NCI-H526 treated with DMSO at 0.1 percent for 48 hours (cell line): ENCODE measurements at regions not wholly inside any gene's neighbourhood (a gene's known extent, or its start where the extent isn't known, plus 50 kb on each side); places are given as distances from the start of the nearest gene placed in this dataset.

Experiments used
- DNase-seq: peaks from one replicate; lab custom pipeline; 2025; lab: John Stamatoyannopoulos, UW

GRCh38 chr9:1429297-1429696 is 379.1 kb downstream of the DMRT2 start:
- DNase-seq: peak; percentile 53

GRCh38 chr9:1431461-1431860 is 381.3 kb downstream of the DMRT2 start:
- no peak for DNase-seq

GRCh38 chr9:1434052-1434767 is 384.1 kb downstream of the DMRT2 start:
- DNase-seq: no peak

GRCh38 chr9:1434811-1435210 is 384.7 kb downstream of the DMRT2 start:
- DNase-seq: no peak

GRCh38 chr9:1440256-1440655 is 390.1 kb downstream of the DMRT2 start:
- DNase-seq: no peak

- no peak for DNase-seq
Measured at GRCh38 chr9:1442105-1442504, 391.9 kb downstream of the DMRT2 start.

- DNase-seq: no peak
Measured at GRCh38 chr9:1443450-1443849, 393.3 kb downstream of the DMRT2 start.

- no peak for DNase-seq
Measured at GRCh38 chr9:1446671-1447070, 396.5 kb downstream of the DMRT2 start.

GRCh38 chr9:1453636-1454035 is 403.5 kb downstream of the DMRT2 start:
- no peak for DNase-seq

GRCh38 chr9:1454211-1454610 is 404.1 kb downstream of the DMRT2 start:
- DNase-seq: no peak

GRCh38 chr9:1454616-1455347 is 404.6 kb downstream of the DMRT2 start:
- DNase-seq: no peak

- no peak for DNase-seq
Measured at GRCh38 chr9:1455766-1456165, 405.6 kb downstream of the DMRT2 start.

- no peak for DNase-seq
Measured at GRCh38 chr9:1456301-1457024, 406.3 kb downstream of the DMRT2 start.

- no peak for DNase-seq
Measured at GRCh38 chr9:1457460-1457859, 407.3 kb downstream of the DMRT2 start.

- DNase-seq: no peak
Measured at GRCh38 chr9:1458503-1458902, 408.3 kb downstream of the DMRT2 start.

GRCh38 chr9:1460143-1460769 is 410.1 kb downstream of the DMRT2 start:
- DNase-seq: peak; percentile 32

GRCh38 chr9:1461812-1462211 is 411.7 kb downstream of the DMRT2 start:
- DNase-seq: no peak

GRCh38 chr9:1462626-1463308 is 412.6 kb downstream of the DMRT2 start:
- no peak for DNase-seq

GRCh38 chr9:1469996-1470395 is 419.8 kb downstream of the DMRT2 start:
- DNase-seq: no peak

- DNase-seq: no peak
Measured at GRCh38 chr9:1473956-1474634, 423.9 kb downstream of the DMRT2 start.

GRCh38 chr9:1474671-1475070 is 424.5 kb downstream of the DMRT2 start:
- no peak for DNase-seq
